Ascending aorta (tissue), 2 donors: ENCODE measurements at regions not wholly inside any gene's neighbourhood (a gene's known extent, or its start where the extent isn't known, plus 50 kb on each side); places are given as distances from the start of the nearest gene placed in this dataset.

ENCODE experiments used
- DNase-seq, 2 donors: peaks; one replicate each; pipeline ENCODE4 v3.0.0-alpha.2; 2019; ENCODE audit warnings: low spot score in 2 of 2
- H3K27ac ChIP-seq, 2 donors: fragments of 200-600 bp; sonication (generic); one replicate each; pipeline ENCODE4 v1.5.1; 2016 to 2017; ENCODE audit warnings: mild to moderate bottlenecking in 1 of 2
- H3K27me3 ChIP-seq: fragments of 200-600 bp; sonication (generic); one replicate; pipeline ENCODE4 v1.5.1; 2017
- H3K36me3 ChIP-seq, 2 donors: fragments of 200-600 bp; sonication (generic); one replicate each; pipeline ENCODE4 v1.5.1; 2016
- H3K4me1 ChIP-seq, 2 donors: fragments of 200-600 bp; sonication (generic); one replicate each; pipeline ENCODE4 v1.5.1; 2016 to 2017; ENCODE audit warnings: mild to moderate bottlenecking in 1 of 2
- H3K4me3 ChIP-seq, 2 donors: fragments of 200-600 bp; sonication (generic); one replicate each; pipeline ENCODE4 v1.5.1; 2016 to 2017; ENCODE audit warnings: mild to moderate bottlenecking in 1 of 2
- H3K9me3 ChIP-seq, 2 donors: fragments of 200-600 bp; sonication (generic); one replicate each; pipeline ENCODE4 v1.5.1; 2016
- intact Hi-C: fragments of 100-400 bp; cut with DNase I; formaldehyde crosslinking; loops from one replicate; pipeline ENCODE4 v1.15.1; 2023
- TF ChIP-seq, protein P1 (sequence below), 3 experiments: fragments of 200-600 bp in 2 of 3; fragments of 450-650 bp in 1 of 3; sonication (generic) in 2 of 3; IDR thresholded peaks; one replicate each; pipeline ENCODE4 v1.5.1; 2016 to 2019; ENCODE audit warnings: antibody characterized with exemption in 3 of 3, mild to moderate bottlenecking in 1 of 3, moderate library complexity in 1 of 3

DNA sequence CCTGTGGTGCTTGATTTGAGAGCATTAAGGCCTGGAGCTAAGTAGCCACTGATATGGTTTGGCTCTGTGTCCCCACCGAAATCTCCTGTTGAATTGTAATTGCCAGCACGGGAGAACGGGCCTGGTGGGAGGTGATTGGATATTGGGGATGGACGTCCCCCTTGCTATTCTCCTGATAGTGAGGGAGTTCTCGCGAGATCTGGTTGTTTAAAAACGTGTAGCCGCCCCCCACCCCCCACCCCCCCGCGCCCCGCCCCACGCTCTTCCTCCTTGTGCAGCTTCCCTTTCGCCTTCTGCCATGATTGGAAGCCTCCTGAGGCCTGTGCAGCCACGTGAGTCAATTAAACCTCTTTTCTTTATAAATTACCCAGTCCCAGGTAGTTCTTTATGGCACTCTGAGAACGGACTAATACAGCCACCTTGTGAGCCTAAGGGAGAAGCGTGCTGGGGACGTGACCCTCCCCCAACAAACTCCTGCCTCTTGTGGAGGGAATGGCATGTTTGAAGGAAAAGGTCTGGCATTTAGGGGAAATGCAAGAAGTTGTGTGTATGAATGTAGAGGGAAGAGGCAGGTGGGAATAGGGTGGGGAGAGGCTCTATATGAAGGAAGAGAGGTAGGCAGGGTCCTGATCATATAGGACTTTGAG, 118.0 kb upstream of the KMT2C start:
- Histone ChIP-seq H3K4me3 (no peak overlapping the region), H3K36me3 (no peaks in the 10 kb centered on the region), H3K27me3 (no peaks in the 10 kb centered on the region), H3K9me3 (no peaks in the 10 kb centered on the region), H3K27ac (no peak overlapping the region), H3K4me1 (no peaks in the 10 kb centered on the region)
- intact Hi-C loops = no loop called here
- TF ChIP-seq, protein P1, sequence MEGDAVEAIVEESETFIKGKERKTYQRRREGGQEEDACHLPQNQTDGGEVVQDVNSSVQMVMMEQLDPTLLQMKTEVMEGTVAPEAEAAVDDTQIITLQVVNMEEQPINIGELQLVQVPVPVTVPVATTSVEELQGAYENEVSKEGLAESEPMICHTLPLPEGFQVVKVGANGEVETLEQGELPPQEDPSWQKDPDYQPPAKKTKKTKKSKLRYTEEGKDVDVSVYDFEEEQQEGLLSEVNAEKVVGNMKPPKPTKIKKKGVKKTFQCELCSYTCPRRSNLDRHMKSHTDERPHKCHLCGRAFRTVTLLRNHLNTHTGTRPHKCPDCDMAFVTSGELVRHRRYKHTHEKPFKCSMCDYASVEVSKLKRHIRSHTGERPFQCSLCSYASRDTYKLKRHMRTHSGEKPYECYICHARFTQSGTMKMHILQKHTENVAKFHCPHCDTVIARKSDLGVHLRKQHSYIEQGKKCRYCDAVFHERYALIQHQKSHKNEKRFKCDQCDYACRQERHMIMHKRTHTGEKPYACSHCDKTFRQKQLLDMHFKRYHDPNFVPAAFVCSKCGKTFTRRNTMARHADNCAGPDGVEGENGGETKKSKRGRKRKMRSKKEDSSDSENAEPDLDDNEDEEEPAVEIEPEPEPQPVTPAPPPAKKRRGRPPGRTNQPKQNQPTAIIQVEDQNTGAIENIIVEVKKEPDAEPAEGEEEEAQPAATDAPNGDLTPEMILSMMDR (IDR thresholded peaks at IDR 0.05) = no peak
- no peak for DNase-seq

DNA sequence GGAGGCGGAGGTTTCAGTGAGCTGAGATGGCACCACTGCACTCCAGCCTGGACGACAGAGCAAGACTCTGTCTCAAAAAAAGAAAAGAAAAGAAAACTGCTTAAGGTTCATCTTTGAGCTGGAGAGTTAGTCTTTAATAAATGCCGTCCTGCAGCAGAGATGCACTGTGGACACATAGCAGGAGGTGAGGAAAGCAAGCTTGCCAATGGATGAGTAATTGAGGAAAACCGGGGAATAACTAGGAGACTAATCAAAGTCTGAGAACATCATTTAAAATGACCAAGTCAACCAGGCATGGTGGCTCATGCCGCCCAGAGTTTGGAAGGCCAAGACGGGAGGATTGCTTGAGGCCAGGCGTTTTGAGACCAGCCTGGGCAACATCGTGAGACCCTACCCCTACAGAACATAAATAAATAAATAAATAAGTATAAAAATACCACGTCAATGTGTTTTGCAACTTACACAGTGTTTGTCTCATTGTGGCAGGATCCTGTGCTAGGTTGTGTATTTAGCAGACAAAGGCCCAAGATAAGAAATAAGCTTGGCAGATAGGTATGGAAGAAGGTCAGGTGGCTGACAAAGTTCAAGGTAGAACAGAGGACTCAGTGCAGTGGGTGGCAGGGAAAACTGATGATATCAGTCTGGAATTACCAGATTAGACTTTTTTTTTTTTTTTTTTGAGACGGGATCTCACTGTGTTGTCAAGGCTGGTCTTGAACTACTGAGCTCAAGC, 115.7 kb upstream of the KMT2C start:
- Histone ChIP-seq H3K4me1 (no peaks in the 10 kb centered on the region), H3K27ac (no peak overlapping the region), H3K4me3 (no peak overlapping the region), H3K9me3 (no peaks in the 10 kb centered on the region), H3K36me3 (no peaks in the 10 kb centered on the region), H3K27me3 (no peaks in the 10 kb centered on the region)
- no peak for DNase-seq
- intact Hi-C loops = no loop called here
- TF ChIP-seq, protein P1 (IDR thresholded peaks at IDR 0.05) = no peak

DNA sequence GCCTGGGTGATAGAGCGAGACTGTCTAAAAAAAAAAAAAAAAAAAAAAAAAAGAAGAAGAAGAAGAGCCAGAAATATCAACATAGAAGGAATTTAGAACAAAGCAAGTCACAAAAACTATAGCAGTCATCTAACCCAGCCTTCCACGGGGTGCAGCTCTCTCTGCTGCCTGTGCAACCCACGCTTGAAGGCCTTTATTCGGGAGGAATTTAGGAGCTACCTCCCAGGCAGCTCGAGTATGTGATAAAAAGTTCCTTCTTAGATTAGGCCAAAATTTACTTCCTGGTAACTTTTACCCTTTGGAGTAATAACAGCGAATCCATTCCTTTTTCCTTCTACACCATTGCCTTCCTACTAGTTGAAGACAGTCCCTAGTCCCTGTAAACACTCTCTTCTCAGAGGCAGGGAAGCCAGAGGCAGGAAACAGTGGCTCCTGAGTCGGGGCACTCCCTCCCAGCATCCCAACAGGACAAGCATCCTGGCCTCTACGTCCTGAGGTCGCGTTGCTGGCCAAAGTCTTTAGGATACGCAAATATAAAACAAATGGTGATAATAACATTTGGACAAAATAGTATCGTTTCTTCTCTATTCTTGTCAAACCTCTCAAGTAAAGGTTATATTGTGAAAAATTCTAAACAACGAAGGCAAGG, 109.3 kb upstream of the KMT2C start:
- intact Hi-C loops = no loop called here
- DNase-seq = no peak
- no peaks in the 10 kb centered on the region for H3K4me1 ChIP-seq
- TF ChIP-seq, protein P1 (IDR thresholded peaks at IDR 0.05) = no peak
- no peaks in the 10 kb centered on the region for H3K36me3 ChIP-seq
- no peak overlapping the region for H3K27ac ChIP-seq
- no peak overlapping the region for H3K4me3 ChIP-seq
- no peaks in the 10 kb centered on the region for H3K27me3 ChIP-seq
- H3K9me3 ChIP-seq = no peaks in the 10 kb centered on the region

DNA sequence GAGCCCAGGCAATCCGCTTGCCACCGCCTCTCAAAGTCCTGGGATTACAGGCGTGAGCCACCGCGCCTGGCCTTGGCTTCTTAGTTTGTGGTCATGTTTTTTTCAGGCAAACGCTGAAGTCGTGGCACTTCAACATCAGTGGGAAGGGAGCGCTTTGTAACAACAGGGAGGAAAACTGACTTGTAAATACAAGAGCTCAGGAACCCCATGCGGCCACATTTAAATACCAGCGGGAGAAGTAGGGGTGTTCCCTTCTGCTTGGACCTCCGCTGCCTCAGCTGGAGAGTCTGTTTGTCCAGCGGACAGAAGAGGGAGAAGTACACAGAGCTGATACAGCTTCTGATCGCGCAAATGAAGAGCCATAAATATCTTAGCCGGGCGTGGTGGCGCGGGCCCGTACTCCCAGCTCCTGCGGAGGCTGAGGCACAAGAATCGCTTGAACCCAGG, 108.7 kb upstream of the KMT2C start:
- TF ChIP-seq, protein P1 (IDR thresholded peaks at IDR 0.05) = no peak
- Histone ChIP-seq H3K27ac (no peak overlapping the region), H3K4me3 (no peak overlapping the region), H3K27me3 (no peaks in the 10 kb centered on the region), H3K4me1 (no peaks in the 10 kb centered on the region), H3K36me3 (no peaks in the 10 kb centered on the region), H3K9me3 (no peaks in the 10 kb centered on the region)
- DNase-seq = no peak
- intact Hi-C loops = no loop called here

DNA sequence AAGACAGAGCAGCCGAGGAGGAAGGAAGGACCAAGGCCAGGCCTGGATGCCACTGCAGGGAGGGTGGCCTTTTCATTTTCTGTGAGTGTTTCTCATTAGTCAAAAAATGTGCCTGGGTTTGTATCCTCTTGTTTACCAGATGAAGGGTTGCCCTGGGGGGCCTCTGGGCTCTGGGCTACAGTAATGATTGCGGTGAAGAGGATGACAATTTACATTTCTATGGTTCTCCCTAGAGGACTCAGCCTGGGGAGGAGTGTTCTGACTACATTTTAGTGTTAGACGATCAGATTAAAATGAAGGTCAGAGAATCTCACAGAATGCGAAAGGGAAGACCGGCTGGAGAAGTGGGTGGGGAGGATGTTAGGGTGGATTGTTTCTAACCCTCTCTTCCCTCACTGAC, 108.0 kb upstream of the KMT2C start:
- Histone ChIP-seq H3K4me1 (no peaks in the 10 kb centered on the region), H3K9me3 (no peaks in the 10 kb centered on the region), H3K27ac (no peak overlapping the region), H3K27me3 (no peaks in the 10 kb centered on the region), H3K36me3 (no peaks in the 10 kb centered on the region), H3K4me3 (no peak overlapping the region)
- DNase-seq = no peak
- intact Hi-C loops = no loop called here
- TF ChIP-seq, protein P1 (IDR thresholded peaks at IDR 0.05) = no peak
